GM12878 (cell line): ENCODE measurements at regions not wholly inside any gene's neighbourhood (a gene's known extent, or its start where the extent isn't known, plus 50 kb on each side); places are given as distances from the start of the nearest gene placed in this dataset.

Experiments
- ZZZ3 ChIP-seq: IDR thresholded peaks from 2 replicates; pipeline ENCODE4 v1.6.1; 2011; ENCODE audit warnings: low read depth; ENCODE audit not compliant: control insufficient read depth, insufficient read length
- TF ChIP-seq, protein P1 (sequence below): IDR thresholded peaks from 2 replicates; pipeline ENCODE4 v1.6.1; 2012; ENCODE audit warnings: low read length, inconsistent platforms

DNA sequence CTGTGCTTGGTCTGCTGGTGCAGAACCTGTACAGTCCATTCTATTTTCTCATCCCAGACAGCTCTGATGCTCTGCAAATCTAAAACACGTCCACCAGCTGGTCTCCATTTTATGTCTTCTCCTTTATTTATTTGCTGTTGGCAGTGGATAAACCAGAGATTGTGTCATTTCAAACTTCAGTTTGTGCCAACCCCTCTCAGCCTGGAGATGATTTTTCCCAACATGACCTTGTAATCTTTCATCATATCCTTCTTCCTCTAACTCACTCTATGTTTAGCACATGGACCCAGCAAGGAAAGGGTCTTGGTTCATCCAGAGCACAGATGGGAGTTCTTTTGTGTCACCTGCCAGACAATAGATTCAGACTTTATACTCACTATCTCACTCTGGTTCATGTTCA is 273.2 kb downstream of the MTX2 start:
- no peak for TF ChIP-seq ZZZ3
- TF ChIP-seq, protein P1, sequence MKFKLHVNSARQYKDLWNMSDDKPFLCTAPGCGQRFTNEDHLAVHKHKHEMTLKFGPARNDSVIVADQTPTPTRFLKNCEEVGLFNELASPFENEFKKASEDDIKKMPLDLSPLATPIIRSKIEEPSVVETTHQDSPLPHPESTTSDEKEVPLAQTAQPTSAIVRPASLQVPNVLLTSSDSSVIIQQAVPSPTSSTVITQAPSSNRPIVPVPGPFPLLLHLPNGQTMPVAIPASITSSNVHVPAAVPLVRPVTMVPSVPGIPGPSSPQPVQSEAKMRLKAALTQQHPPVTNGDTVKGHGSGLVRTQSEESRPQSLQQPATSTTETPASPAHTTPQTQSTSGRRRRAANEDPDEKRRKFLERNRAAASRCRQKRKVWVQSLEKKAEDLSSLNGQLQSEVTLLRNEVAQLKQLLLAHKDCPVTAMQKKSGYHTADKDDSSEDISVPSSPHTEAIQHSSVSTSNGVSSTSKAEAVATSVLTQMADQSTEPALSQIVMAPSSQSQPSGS, result no peak
